ENCODE measurements at regions not wholly inside any gene's neighbourhood (a gene's known extent, or its start where the extent isn't known, plus 50 kb on each side); places are given as distances from the start of the nearest gene placed in this dataset.

GRCh38 chr3:75118779-75119178 lies 504.3 kb upstream of the CNTN3 start:
- Mint-ChIP-seq H3K4me1 (peaks cover 5% of the 10 kb centered on the region), H3K27ac (no peak overlapping the region), H3K4me3 (no peak overlapping the region), H3K36me3 (peaks cover 11% of the 10 kb centered on the region), H3K27me3 (ENCODE audit: low read depth) (no peaks in the 10 kb centered on the region), H3K9me3 (peaks cover 15% of the 10 kb centered on the region)
- TF ChIP-seq ZBTB21 (CRISPR knock-in tag; IDR thresholded peaks at IDR 0.05; ENCODE audit: borderline replicate concordance), result no peak
- ChIA-PET POLR2A (no interaction called here), CTCF (no interaction called here)
- DNase-seq (ENCODE audit: low spot score), result no peak
- no peak for ATAC-seq

GRCh38 chr3:75126556-75126955 lies 512.1 kb upstream of the CNTN3 start:
- DNase-seq (ENCODE audit: low spot score) (no peak), ATAC-seq (no peak)
- H3K4me1 Mint-ChIP-seq, result peaks cover 8% of the 10 kb centered on the region
- no peak for TF ChIP-seq GRHL2 (CRISPR knock-in tag; IDR thresholded peaks at IDR 0.05; ENCODE audit: insufficient replicate concordance, severe bottlenecking)
- no peak for TF ChIP-seq TEAD1 (CRISPR knock-in tag; IDR thresholded peaks at IDR 0.05)
- TF ChIP-seq ZNF671 (CRISPR knock-in tag; IDR thresholded peaks at IDR 0.05), result no peak
- no peak for TF ChIP-seq FOXK1 (CRISPR knock-in tag; IDR thresholded peaks at IDR 0.05)
- TF ChIP-seq, protein P1, sequence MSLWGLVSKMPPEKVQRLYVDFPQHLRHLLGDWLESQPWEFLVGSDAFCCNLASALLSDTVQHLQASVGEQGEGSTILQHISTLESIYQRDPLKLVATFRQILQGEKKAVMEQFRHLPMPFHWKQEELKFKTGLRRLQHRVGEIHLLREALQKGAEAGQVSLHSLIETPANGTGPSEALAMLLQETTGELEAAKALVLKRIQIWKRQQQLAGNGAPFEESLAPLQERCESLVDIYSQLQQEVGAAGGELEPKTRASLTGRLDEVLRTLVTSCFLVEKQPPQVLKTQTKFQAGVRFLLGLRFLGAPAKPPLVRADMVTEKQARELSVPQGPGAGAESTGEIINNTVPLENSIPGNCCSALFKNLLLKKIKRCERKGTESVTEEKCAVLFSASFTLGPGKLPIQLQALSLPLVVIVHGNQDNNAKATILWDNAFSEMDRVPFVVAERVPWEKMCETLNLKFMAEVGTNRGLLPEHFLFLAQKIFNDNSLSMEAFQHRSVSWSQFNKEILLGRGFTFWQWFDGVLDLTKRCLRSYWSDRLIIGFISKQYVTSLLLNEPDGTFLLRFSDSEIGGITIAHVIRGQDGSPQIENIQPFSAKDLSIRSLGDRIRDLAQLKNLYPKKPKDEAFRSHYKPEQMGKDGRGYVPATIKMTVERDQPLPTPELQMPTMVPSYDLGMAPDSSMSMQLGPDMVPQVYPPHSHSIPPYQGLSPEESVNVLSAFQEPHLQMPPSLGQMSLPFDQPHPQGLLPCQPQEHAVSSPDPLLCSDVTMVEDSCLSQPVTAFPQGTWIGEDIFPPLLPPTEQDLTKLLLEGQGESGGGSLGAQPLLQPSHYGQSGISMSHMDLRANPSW (CRISPR knock-in tag; conservative IDR thresholded peaks at IDR 0.05; ENCODE audit: low read depth), result no peak
- no peak for TF ChIP-seq ZNF396 (CRISPR knock-in tag; IDR thresholded peaks at IDR 0.05; ENCODE audit: borderline replicate concordance)
- no peak for TF ChIP-seq ZNF281 (CRISPR knock-in tag; IDR thresholded peaks at IDR 0.05)
- TF ChIP-seq RORB (CRISPR knock-in tag; IDR thresholded peaks at IDR 0.05), result no peak
- no peak for TF ChIP-seq PRDM15 (CRISPR knock-in tag; IDR thresholded peaks at IDR 0.05)
- no peak for TF ChIP-seq SOX15 (CRISPR knock-in tag; IDR thresholded peaks at IDR 0.05)
- no peak for TF ChIP-seq ZNF317 (CRISPR knock-in tag; IDR thresholded peaks at IDR 0.05; ENCODE audit: borderline replicate concordance, low read depth)
- TF ChIP-seq ATF1 (CRISPR knock-in tag; IDR thresholded peaks at IDR 0.05), result no peak
- no peak for TF ChIP-seq CREM (CRISPR knock-in tag; IDR thresholded peaks at IDR 0.05)
- no peak for TF ChIP-seq MXD4 (CRISPR knock-in tag; IDR thresholded peaks at IDR 0.05; ENCODE audit: borderline replicate concordance)
- TF ChIP-seq SP1 (CRISPR knock-in tag; conservative IDR thresholded peaks at IDR 0.05), result no peak
- TF ChIP-seq FOXP4 (CRISPR knock-in tag; IDR thresholded peaks at IDR 0.05), result no peak
- peaks cover 12% of the 10 kb centered on the region for H3K9me3 Mint-ChIP-seq
- H3K4me3 Mint-ChIP-seq, result no peak overlapping the region
- ChIA-PET POLR2A (no interaction called here), CTCF (no interaction called here)
- peaks cover 4% of the 10 kb centered on the region for H3K36me3 Mint-ChIP-seq
- no peaks in the 10 kb centered on the region for H3K27me3 Mint-ChIP-seq (ENCODE audit: low read depth)
- no peak overlapping the region for H3K27ac Mint-ChIP-seq

Measured in WTC11 (cell line).